H1 (cell line): ENCODE measurements at regions not wholly inside any gene's neighbourhood (a gene's known extent, or its start where the extent isn't known, plus 50 kb on each side); places are given as distances from the start of the nearest gene placed in this dataset.

Experiments used
- CTCF ChIA-PET: fragments of 300-600 bp; sonication (Branson Sonifier 250); formaldehyde crosslinking; loops from one replicate; lab custom pipeline; 2021; ENCODE audit not compliant: partially characterized antibody; lab: Charles Lee
- POLR2A ChIA-PET: fragments of 300-600 bp; sonication (Branson Sonifier 250); formaldehyde crosslinking; loops from one replicate; lab custom pipeline; 2021; ENCODE audit warnings: inconsistent platforms; ENCODE audit not compliant: partially characterized antibody; lab: Charles Lee
- DNase-seq, 2 experiments: peaks; one replicate each; pipeline versions ENCODE4 v3.0.0 to v3.0.0-alpha.2; 2010 to 2022; ENCODE audit warnings: low spot score in 2 of 2, low read depth in 1 of 2, mixed read lengths in 1 of 2
- FAIRE-seq: peaks from 2 replicates; lab custom pipeline; 2011; peaks lifted over from hg19 to GRCh38; lab: Jason Lieb, UNC
- H2AFZ ChIP-seq: 2 replicates; pipeline ENCODE4 v1.8.1; 2012; ENCODE audit warnings: low read length, inconsistent platforms
- H2AK5ac ChIP-seq: 2 replicates; pipeline ENCODE4 v1.6.1; 2013; ENCODE audit warnings: low read depth, low read length
- H2BK120ac ChIP-seq: replicated peaks from 2 replicates; pipeline ENCODE3; 2013; ENCODE audit warnings: low read depth, low read length, inconsistent platforms
- H2BK12ac ChIP-seq: 2 replicates; pipeline ENCODE4 v1.6.1; 2013; ENCODE audit warnings: low read depth, low read length
- H2BK15ac ChIP-seq: 2 replicates; pipeline ENCODE4 v1.6.1; 2013; ENCODE audit warnings: low read length
- H2BK20ac ChIP-seq: 2 replicates; pipeline ENCODE4 v1.6.1; 2013; ENCODE audit warnings: low read length
- H2BK5ac ChIP-seq: 2 replicates; pipeline ENCODE4 v1.6.1; 2013; ENCODE audit warnings: low read depth, low read length
- H3K14ac ChIP-seq: 2 replicates; pipeline ENCODE4 v1.6.1; 2013; ENCODE audit warnings: inconsistent platforms; ENCODE audit not compliant: insufficient read length
- H3K18ac ChIP-seq: 2 replicates; pipeline ENCODE4 v1.6.1; 2013; ENCODE audit warnings: low read length; ENCODE audit errors: extremely low read depth
- H3K23ac ChIP-seq: 2 replicates; pipeline ENCODE4 v1.6.1; 2013; ENCODE audit warnings: inconsistent platforms; ENCODE audit not compliant: insufficient read length
- H3K23me2 ChIP-seq: 2 replicates; pipeline ENCODE4 v1.6.1; 2013; ENCODE audit warnings: low read depth, low read length
- H3K27ac ChIP-seq: 2 replicates; pipeline ENCODE4 v1.6.1; 2011; ENCODE audit warnings: low read depth, low read length, inconsistent platforms
- H3K27me3 ChIP-seq, 4 experiments: replicated peaks in 1 of 4; 1 replicate in 1 of 4; 2 replicates in 3 of 4; pipeline versions ENCODE4 v1.6.1 to v1.8.1; 2011 to 2013; ENCODE audit warnings: low read length in 3 of 4, mild to moderate bottlenecking in 3 of 4, inconsistent platforms in 2 of 4, mixed read lengths in 2 of 4, moderate library complexity in 1 of 4; ENCODE audit not compliant: control insufficient read depth in 3 of 4, insufficient read depth in 3 of 4; ENCODE audit errors: extremely low read depth in 1 of 4
- H3K36me3 ChIP-seq, 4 experiments: 2 replicates each; pipeline versions ENCODE4 v1.6.1 to v1.8.1; 2011 to 2013; ENCODE audit warnings: mild to moderate bottlenecking in 4 of 4, low read length in 3 of 4, moderate library complexity in 2 of 4, control low read depth in 1 of 4, inconsistent platforms in 1 of 4; ENCODE audit not compliant: insufficient read depth in 4 of 4, control insufficient read depth in 2 of 4
- H3K4ac ChIP-seq: replicated peaks from 2 replicates; pipeline ENCODE3; 2013; ENCODE audit warnings: low read length, low read depth, mixed read lengths, inconsistent platforms; ENCODE audit not compliant: insufficient read length
- H3K4me1 ChIP-seq, 4 experiments: replicated peaks in 1 of 4; 1 replicate in 1 of 4; 2 replicates in 3 of 4; pipeline versions ENCODE4 v1.6.1 to v1.8.1; 2011 to 2013; ENCODE audit warnings: low read length in 3 of 4, inconsistent platforms in 2 of 4, mixed read lengths in 1 of 4; ENCODE audit not compliant: insufficient read depth in 4 of 4, control insufficient read depth in 3 of 4
- H3K4me2 ChIP-seq, 2 experiments: 2 replicates each; pipeline versions ENCODE4 v1.6.1 to v1.8.1; 2011 to 2013; ENCODE audit warnings: low read depth in 2 of 2, low read length in 2 of 2, control low read depth in 1 of 2, inconsistent platforms in 1 of 2, mild to moderate bottlenecking in 1 of 2; ENCODE audit not compliant: insufficient read depth in 1 of 2
- H3K4me3 ChIP-seq, 4 experiments: fragments of 200-600, 300-600 bp in 1 of 4; sonication (generic), shearing (Covaris generic), sonication (Bioruptor Twin) in 1 of 4; 2 replicates each; pipeline versions ENCODE4 v1.5.1 to v1.8.1; 2011 to 2016; ENCODE audit warnings: low read length in 4 of 4, low read depth in 3 of 4, control low read depth in 2 of 4, inconsistent platforms in 2 of 4, mild to moderate bottlenecking in 2 of 4, mixed read lengths in 1 of 4, moderate library complexity in 1 of 4; ENCODE audit not compliant: insufficient read depth in 2 of 4; ENCODE audit errors: extremely low read depth in 1 of 4
- H3K56ac ChIP-seq: replicated peaks from 2 replicates; pipeline ENCODE3; 2013; ENCODE audit warnings: low read depth, mild to moderate bottlenecking, mixed read lengths, low read length, inconsistent platforms; ENCODE audit not compliant: insufficient read length
- H3K79me1 ChIP-seq: 2 replicates; pipeline ENCODE4 v1.6.1; 2013; ENCODE audit warnings: low read depth, low read length, control low read depth
- H3K79me2 ChIP-seq, 2 experiments: 2 replicates each; pipeline versions ENCODE4 v1.6.1 to v1.8.1; 2012 to 2013; ENCODE audit warnings: low read length in 2 of 2, mild to moderate bottlenecking in 2 of 2, inconsistent platforms in 1 of 2; ENCODE audit not compliant: insufficient read depth in 2 of 2, control insufficient read depth in 1 of 2
- H3K9ac ChIP-seq, 4 experiments: replicated peaks in 1 of 4; 1 replicate in 1 of 4; 2 replicates in 3 of 4; pipeline versions ENCODE4 v1.6.1 to v1.8.1; 2011 to 2013; ENCODE audit warnings: low read depth in 3 of 4, low read length in 3 of 4, control low read depth in 2 of 4, mild to moderate bottlenecking in 2 of 4, moderate library complexity in 2 of 4, inconsistent platforms in 1 of 4; ENCODE audit errors: extremely low read depth in 1 of 4
- H3K9me3 ChIP-seq, 2 experiments: 2 replicates each; pipeline versions ENCODE4 v1.6.1 to v1.8.1; 2012 to 2013; ENCODE audit warnings: mild to moderate bottlenecking in 2 of 2, moderate library complexity in 2 of 2, control low read depth in 1 of 2, inconsistent platforms in 1 of 2, low read depth in 1 of 2, low read length in 1 of 2, mixed read lengths in 1 of 2; ENCODE audit not compliant: insufficient read depth in 2 of 2
- H4K20me1 ChIP-seq, 2 experiments: replicated peaks in 1 of 2; 2 replicates each; pipeline versions ENCODE3 to v1.8.1; 2011 to 2013; ENCODE audit warnings: inconsistent platforms in 2 of 2, low read length in 2 of 2, mild to moderate bottlenecking in 1 of 2; ENCODE audit not compliant: insufficient read depth in 2 of 2, control insufficient read depth in 1 of 2
- H4K5ac ChIP-seq: 2 replicates; pipeline ENCODE4 v1.6.1; 2013; ENCODE audit warnings: low read length, low read depth, mixed read lengths, inconsistent platforms; ENCODE audit not compliant: insufficient read length
- H4K8ac ChIP-seq: 2 replicates; pipeline ENCODE4 v1.8.0; 2013; ENCODE audit warnings: mild to moderate bottlenecking, moderate library complexity, low read length, inconsistent platforms; ENCODE audit not compliant: insufficient read depth; ENCODE audit errors: extremely low read depth
- H4K91ac ChIP-seq: replicated peaks from 2 replicates; pipeline ENCODE3; 2013; ENCODE audit warnings: low read length, mixed read lengths, inconsistent platforms; ENCODE audit not compliant: insufficient read length
- FOSL1 ChIP-seq: IDR thresholded peaks from 2 replicates; pipeline ENCODE4 v1.6.1; 2011; ENCODE audit warnings: mild to moderate bottlenecking, low read depth, low read length, moderate library complexity; ENCODE audit not compliant: insufficient read depth
- GABPA ChIP-seq: IDR thresholded peaks from 2 replicates; pipeline ENCODE4 v1.6.1; 2011; ENCODE audit warnings: mild to moderate bottlenecking, low read length, moderate library complexity, borderline replicate concordance; ENCODE audit not compliant: insufficient read depth
- GTF2F1 ChIP-seq: IDR thresholded peaks from 2 replicates; pipeline ENCODE4 v1.6.1; 2012; ENCODE audit warnings: low read depth, low read length, improper control_type of control experiment, borderline replicate concordance
- HDAC2 ChIP-seq, 2 experiments: fragments of 300-600 bp in 1 of 2; sonication (generic) in 1 of 2; IDR thresholded peaks; 2 replicates each; pipeline ENCODE4 v1.6.1; 2011 to 2012; ENCODE audit warnings: low read depth in 2 of 2, low read length in 2 of 2, mild to moderate bottlenecking in 2 of 2, moderate library complexity in 2 of 2, borderline replicate concordance in 1 of 2, inconsistent platforms in 1 of 2
- NRF1 ChIP-seq: IDR thresholded peaks from 2 replicates; pipeline ENCODE4 v1.6.1; 2011; ENCODE audit warnings: mild to moderate bottlenecking, low read depth, low read length, improper control_type of control experiment
- RFX5 ChIP-seq: IDR thresholded peaks from 2 replicates; pipeline ENCODE4 v1.6.1; 2011; ENCODE audit warnings: low read depth, low read length, improper control_type of control experiment, borderline replicate concordance
- RXRA ChIP-seq: IDR thresholded peaks from 2 replicates; pipeline ENCODE4 v1.6.1; 2011; ENCODE audit warnings: low read depth, mild to moderate bottlenecking, low read length, moderate library complexity; ENCODE audit not compliant: insufficient read depth
- SP4 ChIP-seq: IDR thresholded peaks from 2 replicates; pipeline ENCODE4 v1.6.1; 2012; ENCODE audit warnings: low read length, inconsistent platforms
- TCF12 ChIP-seq: IDR thresholded peaks from 2 replicates; pipeline ENCODE4 v1.6.1; 2011; ENCODE audit warnings: low read depth, mild to moderate bottlenecking, low read length
- YY1 ChIP-seq: IDR thresholded peaks from 2 replicates; pipeline ENCODE4 v1.6.1; 2011; ENCODE audit warnings: low read depth, mild to moderate bottlenecking, low read length
- ZNF274 ChIP-seq: IDR thresholded peaks from 2 replicates; pipeline ENCODE4 v1.7.0; 2012; ENCODE audit warnings: low read length, borderline replicate concordance; ENCODE audit errors: extremely low read depth
- WGBS, 2 experiments: shearing (Covaris generic) in 1 of 2; methylation state at CpG; one replicate each; pipeline versions ENCODE4 v1.1.6 to v1.1.7; 2013 to 2015; ENCODE audit warnings: low lambda C conversion rate in 2 of 2, mixed read lengths in 2 of 2, inconsistent platforms in 1 of 2, low coverage in 1 of 2, missing lambda C conversion rate in 1 of 2; ENCODE audit not compliant: insufficient replicate concordance in 2 of 2, insufficient coverage in 1 of 2, insufficient read length in 1 of 2; ENCODE audit errors: extremely low coverage in 1 of 2, missing lambda C conversion rate in 1 of 2; 5-methylcytosine and 5-hydroxymethylcytosine counted together
- TF ChIP-seq, protein P1 (sequence below): IDR thresholded peaks from 2 replicates; pipeline ENCODE4 v1.6.1; 2012; ENCODE audit warnings: low read length, inconsistent platforms

DNA sequence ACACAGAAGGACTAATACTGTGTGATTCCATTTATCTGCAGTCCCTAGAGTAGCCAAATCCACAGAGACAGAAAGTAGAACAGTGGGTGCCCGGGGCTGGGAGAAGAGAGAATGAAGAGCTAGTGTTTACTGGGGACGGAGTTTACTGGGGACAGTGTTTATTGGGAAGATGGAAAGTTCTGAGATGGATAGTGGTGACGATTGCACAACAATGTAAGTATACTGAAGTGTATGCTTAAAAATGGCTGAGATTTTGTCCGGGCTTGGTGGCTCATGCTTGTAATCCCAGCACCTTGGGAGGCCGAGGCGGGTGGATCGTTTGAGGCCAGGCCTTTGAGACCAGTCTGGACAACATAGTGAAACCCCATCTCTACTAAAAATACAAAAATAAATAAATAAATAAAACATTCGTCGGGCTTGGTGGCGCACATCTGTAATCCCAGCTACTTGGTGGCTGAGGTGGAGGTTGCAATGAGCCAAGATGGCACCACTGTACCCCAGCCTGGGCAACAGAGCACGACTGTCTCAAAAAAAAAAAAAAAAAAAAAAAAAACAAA lies 132.4 kb downstream of the CTTN start:
- Histone ChIP-seq H3K56ac (no peak overlapping the region), H2AK5ac (0 out of 2 replicates have a peak overlapping the region, but pooled peaks have one; percentile 16), H3K4me1 (peaks cover 10 to 23% (median 15%) of the 10 kb centered on the region in 4 experiments), H3K23me2 (peaks cover 4% of the 10 kb centered on the region), H2AFZ (no peak overlapping the region), H4K8ac (no peak overlapping the region), H3K9me3 (no peaks in the 10 kb centered on the region), H3K4ac (no peak overlapping the region), H3K23ac (no peak overlapping the region), H3K14ac (no peak overlapping the region), H3K36me3 (no peaks in the 10 kb centered on the region), H3K18ac (no peak overlapping the region), H4K5ac (no peak overlapping the region), H2BK15ac (no peak overlapping the region), H2BK12ac (no peak overlapping the region), H3K9ac (no peak overlapping the region), H3K4me3 (no peak overlapping the region), H3K79me1 (peaks cover 6% of the 10 kb centered on the region), H3K4me2 (no peak overlapping the region), H3K27ac (no peak overlapping the region), H2BK120ac (no peak overlapping the region), H4K91ac (no peak overlapping the region), H2BK5ac (no peak overlapping the region), H3K27me3 (no peaks in the 10 kb centered on the region), H2BK20ac (no peak overlapping the region; the same call in 1 of the 2 replicates), H3K79me2 (no peaks in the 10 kb centered on the region), H4K20me1 (peaks cover 4 to 5% of the 10 kb centered on the region in 2 experiments)
- FAIRE-seq (no peak), DNase-seq (no peak)
- CTCF ChIA-PET, result interaction anchor here (1.0 kb wide), 1 partner anchor 20 kb away, joined by 4 read pairs; no protein-coding TSS in a partner anchor
- POLR2A ChIA-PET, result interaction anchor here (1.1 kb wide), 1 partner anchor 37 kb away, joined by 3 read pairs; no protein-coding TSS in a partner anchor
- 87% methylated on average over 10 of the region's 11 CpGs; no CpG with 5 or more reads in 1 of the 2 experiments for WGBS, 2 experiments
- no peak for TF ChIP-seq YY1
- TF ChIP-seq RFX5, result no peak
- no peak for TF ChIP-seq RXRA
- no peak for TF ChIP-seq GTF2F1
- TF ChIP-seq ZNF274, result no peak
- TF ChIP-seq, protein P1, sequence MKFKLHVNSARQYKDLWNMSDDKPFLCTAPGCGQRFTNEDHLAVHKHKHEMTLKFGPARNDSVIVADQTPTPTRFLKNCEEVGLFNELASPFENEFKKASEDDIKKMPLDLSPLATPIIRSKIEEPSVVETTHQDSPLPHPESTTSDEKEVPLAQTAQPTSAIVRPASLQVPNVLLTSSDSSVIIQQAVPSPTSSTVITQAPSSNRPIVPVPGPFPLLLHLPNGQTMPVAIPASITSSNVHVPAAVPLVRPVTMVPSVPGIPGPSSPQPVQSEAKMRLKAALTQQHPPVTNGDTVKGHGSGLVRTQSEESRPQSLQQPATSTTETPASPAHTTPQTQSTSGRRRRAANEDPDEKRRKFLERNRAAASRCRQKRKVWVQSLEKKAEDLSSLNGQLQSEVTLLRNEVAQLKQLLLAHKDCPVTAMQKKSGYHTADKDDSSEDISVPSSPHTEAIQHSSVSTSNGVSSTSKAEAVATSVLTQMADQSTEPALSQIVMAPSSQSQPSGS, result no peak
- TF ChIP-seq GABPA, result no peak
- TF ChIP-seq TCF12, result no peak
- TF ChIP-seq FOSL1, result no peak
- no peak for TF ChIP-seq SP4
- no peak for TF ChIP-seq HDAC2 (IDR thresholded peaks at IDR 0.05; ENCODE audit: borderline replicate concordance in 1 of 2, low read depth in 2 of 2, low read length in 2 of 2)
- TF ChIP-seq NRF1, result no peak
